ENCODE measurements at regions not wholly inside any gene's neighbourhood (a gene's known extent, or its start where the extent isn't known, plus 50 kb on each side); places are given as distances from the start of the nearest gene placed in this dataset.

DNA sequence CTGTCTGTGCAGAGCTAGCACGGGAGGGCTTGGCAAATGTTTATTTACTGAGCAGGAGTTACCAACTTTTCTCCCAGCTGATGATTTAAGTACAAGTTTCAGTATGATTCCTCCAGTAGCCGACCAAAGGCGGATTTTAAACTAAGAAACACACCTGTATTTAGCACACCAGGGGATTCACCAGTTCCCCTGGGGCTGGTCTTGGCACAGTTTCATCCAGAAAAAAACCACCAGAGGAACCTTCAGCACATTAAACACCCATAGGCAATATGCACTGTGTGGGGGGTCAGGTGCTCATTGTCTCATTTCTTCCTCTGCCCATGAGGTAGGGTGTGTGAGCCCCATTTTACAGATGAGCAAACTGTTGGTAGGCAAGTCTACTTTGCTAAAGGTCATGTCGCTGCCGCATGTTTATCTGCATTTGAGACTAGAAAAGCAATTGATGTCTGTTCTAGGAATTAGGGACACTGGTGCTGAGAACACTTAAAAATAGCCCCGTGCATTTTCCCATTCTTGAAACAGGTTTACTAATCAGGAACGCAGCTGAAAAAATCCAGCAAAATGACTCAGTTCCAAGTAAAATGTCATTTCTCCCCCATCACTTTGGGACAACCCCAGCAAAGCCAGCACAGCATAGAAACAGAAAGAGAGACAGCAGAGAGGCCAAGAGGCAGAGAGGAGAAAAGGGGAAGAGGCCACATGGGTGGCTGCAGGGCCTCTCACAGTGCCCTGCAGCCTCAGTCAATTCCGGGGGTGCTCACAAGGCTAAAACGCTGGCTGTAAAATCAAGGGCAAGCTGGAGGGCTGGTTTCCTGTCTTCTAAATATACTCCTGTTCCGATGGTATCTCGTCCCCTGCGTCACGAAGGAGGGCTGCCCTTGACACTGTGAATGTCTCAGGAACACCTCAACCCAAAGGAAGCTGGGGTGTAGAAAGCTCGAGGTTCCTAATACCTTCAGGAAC lies 166.8 kb upstream of the ID2 start:
- Histone ChIP-seq H3K36me3 (ENCODE audit: control insufficient read depth, insufficient read depth, low read length) (peaks cover 4% of the 10 kb centered on the region), H3K9ac (ENCODE audit: low read depth, low read length) (no peak overlapping the region), H3K4me1 (ENCODE audit: control insufficient read depth, insufficient read depth, low read length) (no peaks in the 10 kb centered on the region), H3K9me3 (ENCODE audit: control insufficient read depth, insufficient read depth, low read length) (no peaks in the 10 kb centered on the region), H3K4me3 (ENCODE audit: low read depth, low read length) (no peak overlapping the region), H3K27me3 (ENCODE audit: control insufficient read depth, insufficient read depth, low read length) (no peaks in the 10 kb centered on the region)

DNA sequence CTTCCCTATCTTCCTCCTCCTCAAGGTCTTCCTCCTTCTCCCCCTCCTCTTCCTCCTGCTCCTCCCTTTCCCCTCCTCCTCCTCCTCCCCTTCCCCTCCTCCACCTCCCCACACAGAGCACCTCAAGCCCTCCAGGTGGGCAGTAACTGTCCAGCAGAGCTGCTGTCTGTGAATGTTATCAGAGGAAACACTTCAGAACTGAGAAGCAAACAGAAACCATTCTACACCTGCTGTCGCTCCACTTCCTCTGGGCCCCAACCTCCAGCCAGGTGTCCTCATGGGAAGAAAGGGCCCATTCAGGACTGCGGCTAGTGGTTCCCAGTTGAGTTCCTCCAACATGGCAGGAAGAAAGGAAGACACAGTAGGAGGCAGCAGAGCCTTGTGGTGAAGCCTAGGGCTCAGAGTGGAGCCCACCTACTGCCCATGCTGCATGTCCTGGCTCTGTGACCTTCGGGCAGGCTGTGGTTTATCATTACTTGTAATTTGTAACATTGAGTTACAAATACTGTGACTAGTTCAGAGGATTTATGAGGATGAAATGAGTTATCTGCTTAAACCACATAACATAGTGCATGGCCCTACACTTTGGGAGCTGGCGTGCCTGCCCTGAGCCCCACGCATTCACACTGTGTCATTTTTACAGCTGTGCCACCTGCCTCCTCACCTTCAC lies 165.9 kb upstream of the ID2 start:
- H3K4me1 ChIP-seq (ENCODE audit: control insufficient read depth, insufficient read depth, low read length) = no peaks in the 10 kb centered on the region
- H3K4me3 ChIP-seq (ENCODE audit: low read depth, low read length) = no peak overlapping the region
- H3K9ac ChIP-seq (ENCODE audit: low read depth, low read length) = no peak overlapping the region
- H3K36me3 ChIP-seq (ENCODE audit: control insufficient read depth, insufficient read depth, low read length) = peaks cover 4% of the 10 kb centered on the region
- H3K27me3 ChIP-seq (ENCODE audit: control insufficient read depth, insufficient read depth, low read length) = no peaks in the 10 kb centered on the region
- H3K9me3 ChIP-seq (ENCODE audit: control insufficient read depth, insufficient read depth, low read length) = no peaks in the 10 kb centered on the region

DNA sequence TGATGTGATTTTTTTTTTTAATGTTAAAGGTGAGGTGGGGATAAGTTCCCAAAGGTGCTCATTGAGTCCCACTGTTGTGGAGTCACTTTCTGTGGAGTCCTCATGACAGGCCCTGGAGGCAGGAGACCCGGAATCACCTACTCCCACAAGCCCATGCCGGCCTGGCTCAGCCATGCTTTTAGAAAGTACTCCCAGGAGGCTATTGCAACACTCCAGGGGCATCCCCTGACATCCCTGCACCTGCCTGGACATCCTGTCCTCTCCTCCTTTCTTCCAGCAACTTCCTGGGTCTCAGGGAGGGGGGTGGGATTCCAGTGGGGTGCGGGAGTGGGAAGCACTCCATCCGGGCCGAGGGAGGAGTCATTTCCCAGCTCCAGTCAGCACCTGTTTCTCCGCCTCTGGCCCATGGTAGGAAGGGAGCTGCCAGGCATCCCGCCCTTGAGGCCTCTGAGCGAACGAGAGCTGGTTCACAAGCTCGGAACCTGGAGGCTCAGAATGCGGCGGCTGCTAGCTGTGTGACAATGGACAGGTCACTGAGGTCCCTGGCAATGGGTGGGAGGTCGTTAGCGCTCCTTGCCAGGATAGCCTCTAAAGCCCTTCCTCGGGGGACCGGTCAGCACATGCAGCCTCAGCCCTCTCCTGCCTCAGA lies 163.9 kb upstream of the ID2 start:
- Histone ChIP-seq H3K27me3 (ENCODE audit: control insufficient read depth, insufficient read depth, low read length) (no peaks in the 10 kb centered on the region), H3K4me3 (ENCODE audit: low read depth, low read length) (no peak overlapping the region), H3K9ac (ENCODE audit: low read depth, low read length) (no peak overlapping the region), H3K36me3 (ENCODE audit: control insufficient read depth, insufficient read depth, low read length) (peaks cover 4% of the 10 kb centered on the region), H3K4me1 (ENCODE audit: control insufficient read depth, insufficient read depth, low read length) (no peaks in the 10 kb centered on the region), H3K9me3 (ENCODE audit: control insufficient read depth, insufficient read depth, low read length) (no peaks in the 10 kb centered on the region)

DNA sequence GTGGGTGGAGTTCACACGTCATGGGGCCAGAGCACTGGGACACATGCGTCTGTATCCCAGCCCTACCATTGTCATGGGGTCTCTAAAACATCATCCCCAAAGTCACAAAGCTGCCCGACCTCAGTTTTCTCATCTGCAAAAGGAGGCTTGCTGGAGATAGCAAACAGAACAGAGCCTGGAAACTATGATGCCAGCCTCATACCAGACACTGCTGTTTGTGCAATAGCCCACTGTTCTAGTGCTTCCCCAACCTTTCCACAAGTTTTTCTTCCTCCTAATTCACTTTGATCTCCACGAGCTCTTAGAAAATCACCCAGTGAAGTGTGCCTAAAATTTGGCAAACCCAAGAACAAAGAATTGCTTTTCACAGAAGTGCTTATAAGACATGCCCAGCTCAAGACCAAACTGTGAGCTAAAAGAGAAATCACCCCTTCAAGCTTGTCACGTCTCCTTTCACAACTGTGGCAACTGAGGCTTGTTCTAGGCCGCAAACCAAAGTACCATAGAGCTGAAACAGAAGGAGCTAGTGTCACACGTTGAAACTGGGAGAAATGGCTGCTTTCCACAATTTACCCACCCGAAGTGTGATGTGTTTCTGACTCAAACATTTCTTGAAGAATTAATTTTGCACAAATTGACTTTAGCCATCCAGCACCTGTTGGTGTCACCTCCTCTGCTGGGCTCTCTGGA lies 162.7 kb upstream of the ID2 start:
- H3K4me3 ChIP-seq (ENCODE audit: low read depth, low read length) = no peak overlapping the region
- no peaks in the 10 kb centered on the region for H3K9me3 ChIP-seq (ENCODE audit: control insufficient read depth, insufficient read depth, low read length)
- H3K27me3 ChIP-seq (ENCODE audit: control insufficient read depth, insufficient read depth, low read length) = no peaks in the 10 kb centered on the region
- H3K4me1 ChIP-seq (ENCODE audit: control insufficient read depth, insufficient read depth, low read length) = no peaks in the 10 kb centered on the region
- peaks cover 4% of the 10 kb centered on the region for H3K36me3 ChIP-seq (ENCODE audit: control insufficient read depth, insufficient read depth, low read length)
- H3K9ac ChIP-seq (ENCODE audit: low read depth, low read length) = no peak overlapping the region

DNA sequence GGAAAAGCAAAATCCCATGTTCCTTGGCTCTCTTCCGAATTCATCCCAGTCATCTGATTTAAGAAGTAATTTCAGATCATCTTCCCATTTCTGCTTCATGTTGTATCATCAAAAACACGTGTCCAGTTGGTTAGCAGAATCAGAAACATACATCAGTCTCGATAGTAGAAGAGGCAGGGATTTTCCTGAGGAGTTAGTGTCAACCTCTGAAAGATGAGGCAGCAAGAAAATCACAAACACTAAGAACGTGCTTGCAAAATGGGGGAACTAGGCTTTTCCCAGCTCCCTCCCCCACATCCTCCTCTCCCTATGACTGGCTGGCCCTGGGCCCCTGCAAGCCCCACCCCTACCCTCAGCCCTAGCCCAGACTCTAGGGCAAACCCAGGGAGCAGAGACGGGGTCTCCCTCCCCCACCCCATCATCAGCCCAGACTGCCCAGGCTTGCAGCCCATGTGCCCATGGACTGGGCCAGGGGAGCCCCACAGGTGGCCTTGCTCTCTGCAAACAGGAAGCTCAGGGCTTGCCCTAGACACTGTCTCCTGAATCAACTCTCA lies 161.0 kb upstream of the ID2 start:
- no peaks in the 10 kb centered on the region for H3K27me3 ChIP-seq (ENCODE audit: control insufficient read depth, insufficient read depth, low read length)
- H3K36me3 ChIP-seq (ENCODE audit: control insufficient read depth, insufficient read depth, low read length) = no peaks in the 10 kb centered on the region
- no peak overlapping the region for H3K4me3 ChIP-seq (ENCODE audit: low read depth, low read length)
- H3K9ac ChIP-seq (ENCODE audit: low read depth, low read length) = no peak overlapping the region
- H3K4me1 ChIP-seq (ENCODE audit: control insufficient read depth, insufficient read depth, low read length) = peaks cover 5% of the 10 kb centered on the region
- no peaks in the 10 kb centered on the region for H3K9me3 ChIP-seq (ENCODE audit: control insufficient read depth, insufficient read depth, low read length)

DNA sequence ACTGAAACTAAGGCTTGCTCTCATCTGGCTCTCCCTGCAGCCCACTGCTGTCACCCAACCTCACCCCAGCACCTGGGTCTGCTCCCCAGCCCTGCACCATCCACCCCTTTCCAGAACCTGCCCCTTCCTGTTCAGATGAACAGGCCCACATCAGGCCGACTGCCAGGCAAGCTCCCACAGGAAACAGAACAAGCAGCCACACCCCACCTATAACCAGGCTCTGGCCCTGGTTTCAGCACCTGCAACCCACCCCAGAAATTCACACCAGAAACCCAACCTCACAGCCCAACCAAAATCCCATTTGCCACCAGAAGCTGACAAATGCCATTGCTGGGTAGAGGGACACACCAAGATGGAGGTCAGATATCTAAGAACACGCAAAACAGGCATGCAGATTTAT lies 159.2 kb upstream of the ID2 start:
- Histone ChIP-seq H3K4me1 (ENCODE audit: control insufficient read depth, insufficient read depth, low read length) (peaks cover 9% of the 10 kb centered on the region), H3K4me3 (ENCODE audit: low read depth, low read length) (no peak overlapping the region), H3K9me3 (ENCODE audit: control insufficient read depth, insufficient read depth, low read length) (no peaks in the 10 kb centered on the region), H3K36me3 (ENCODE audit: control insufficient read depth, insufficient read depth, low read length) (no peaks in the 10 kb centered on the region), H3K27me3 (ENCODE audit: control insufficient read depth, insufficient read depth, low read length) (no peaks in the 10 kb centered on the region), H3K9ac (ENCODE audit: low read depth, low read length) (no peak overlapping the region)

DNA sequence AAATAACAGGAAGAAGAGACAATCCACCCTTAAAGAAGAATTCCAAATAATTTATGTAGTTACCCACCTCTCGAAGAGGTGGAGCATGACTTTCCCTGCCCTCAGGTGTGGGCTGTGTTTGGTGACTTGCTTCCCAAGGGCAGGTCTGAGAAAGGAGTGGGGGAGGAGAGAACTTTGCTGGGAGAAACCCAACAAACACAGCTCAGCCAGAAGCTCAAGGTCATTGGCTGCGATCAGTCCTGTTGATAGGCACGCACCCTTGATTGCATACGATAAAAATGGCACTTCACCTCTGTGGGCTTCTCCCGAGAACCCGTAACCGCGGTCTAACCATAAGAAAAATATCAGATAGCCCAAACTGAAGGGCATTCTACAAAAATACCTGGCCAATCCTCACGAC lies 157.5 kb upstream of the ID2 start:
- Histone ChIP-seq H3K9me3 (ENCODE audit: control insufficient read depth, insufficient read depth, low read length) (no peaks in the 10 kb centered on the region), H3K9ac (ENCODE audit: low read depth, low read length) (no peak overlapping the region), H3K27me3 (ENCODE audit: control insufficient read depth, insufficient read depth, low read length) (no peaks in the 10 kb centered on the region), H3K4me1 (ENCODE audit: control insufficient read depth, insufficient read depth, low read length) (peaks cover 9% of the 10 kb centered on the region), H3K36me3 (ENCODE audit: control insufficient read depth, insufficient read depth, low read length) (no peaks in the 10 kb centered on the region), H3K4me3 (ENCODE audit: low read depth, low read length) (no peak overlapping the region)

DNA sequence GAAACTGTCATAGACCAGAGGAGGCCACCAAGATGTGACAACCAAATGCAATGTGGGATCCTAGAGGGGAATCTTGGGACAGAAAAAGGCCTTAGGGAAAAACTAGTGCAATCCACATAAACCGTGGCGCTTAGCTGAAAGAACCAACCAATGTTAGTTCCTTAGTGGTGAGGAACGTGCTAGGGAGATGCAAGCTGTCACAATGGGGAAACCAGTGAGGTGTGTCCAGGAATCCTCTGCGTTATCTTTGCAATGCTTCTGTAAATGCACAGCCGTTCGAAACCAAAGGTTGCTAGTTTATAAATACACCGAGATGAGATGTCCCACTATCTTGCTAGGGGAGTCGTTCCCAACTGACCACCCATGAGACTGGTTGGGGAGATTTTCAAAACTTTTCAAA lies 157.0 kb upstream of the ID2 start:
- no peak overlapping the region for H3K9ac ChIP-seq (ENCODE audit: low read depth, low read length)
- no peaks in the 10 kb centered on the region for H3K9me3 ChIP-seq (ENCODE audit: control insufficient read depth, insufficient read depth, low read length)
- H3K36me3 ChIP-seq (ENCODE audit: control insufficient read depth, insufficient read depth, low read length) = no peaks in the 10 kb centered on the region
- no peaks in the 10 kb centered on the region for H3K27me3 ChIP-seq (ENCODE audit: control insufficient read depth, insufficient read depth, low read length)
- no peak overlapping the region for H3K4me3 ChIP-seq (ENCODE audit: low read depth, low read length)
- H3K4me1 ChIP-seq (ENCODE audit: control insufficient read depth, insufficient read depth, low read length) = peaks cover 9% of the 10 kb centered on the region

DNA sequence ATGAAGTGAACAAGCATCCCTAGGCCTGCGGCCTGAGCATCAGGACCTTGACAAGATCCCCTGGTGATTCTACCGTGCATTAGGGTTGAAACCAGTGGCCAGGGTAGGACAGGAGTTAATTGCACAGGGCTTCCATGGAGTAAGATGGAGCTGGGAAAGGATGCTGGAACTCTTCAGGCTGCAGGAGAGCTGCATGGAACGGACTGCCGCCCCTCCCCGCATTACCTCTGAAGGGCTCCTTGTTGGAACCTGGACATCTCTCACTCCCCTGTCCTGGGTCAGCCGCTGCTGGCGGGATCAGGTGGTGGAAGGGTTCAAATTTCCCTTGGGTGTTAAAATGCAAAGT lies 156.6 kb upstream of the ID2 start:
- Histone ChIP-seq H3K9ac (ENCODE audit: low read depth, low read length) (no peak overlapping the region), H3K4me3 (ENCODE audit: low read depth, low read length) (no peak overlapping the region), H3K9me3 (ENCODE audit: control insufficient read depth, insufficient read depth, low read length) (no peaks in the 10 kb centered on the region), H3K36me3 (ENCODE audit: control insufficient read depth, insufficient read depth, low read length) (no peaks in the 10 kb centered on the region), H3K27me3 (ENCODE audit: control insufficient read depth, insufficient read depth, low read length) (no peaks in the 10 kb centered on the region), H3K4me1 (ENCODE audit: control insufficient read depth, insufficient read depth, low read length) (peaks cover 9% of the 10 kb centered on the region)

DNA sequence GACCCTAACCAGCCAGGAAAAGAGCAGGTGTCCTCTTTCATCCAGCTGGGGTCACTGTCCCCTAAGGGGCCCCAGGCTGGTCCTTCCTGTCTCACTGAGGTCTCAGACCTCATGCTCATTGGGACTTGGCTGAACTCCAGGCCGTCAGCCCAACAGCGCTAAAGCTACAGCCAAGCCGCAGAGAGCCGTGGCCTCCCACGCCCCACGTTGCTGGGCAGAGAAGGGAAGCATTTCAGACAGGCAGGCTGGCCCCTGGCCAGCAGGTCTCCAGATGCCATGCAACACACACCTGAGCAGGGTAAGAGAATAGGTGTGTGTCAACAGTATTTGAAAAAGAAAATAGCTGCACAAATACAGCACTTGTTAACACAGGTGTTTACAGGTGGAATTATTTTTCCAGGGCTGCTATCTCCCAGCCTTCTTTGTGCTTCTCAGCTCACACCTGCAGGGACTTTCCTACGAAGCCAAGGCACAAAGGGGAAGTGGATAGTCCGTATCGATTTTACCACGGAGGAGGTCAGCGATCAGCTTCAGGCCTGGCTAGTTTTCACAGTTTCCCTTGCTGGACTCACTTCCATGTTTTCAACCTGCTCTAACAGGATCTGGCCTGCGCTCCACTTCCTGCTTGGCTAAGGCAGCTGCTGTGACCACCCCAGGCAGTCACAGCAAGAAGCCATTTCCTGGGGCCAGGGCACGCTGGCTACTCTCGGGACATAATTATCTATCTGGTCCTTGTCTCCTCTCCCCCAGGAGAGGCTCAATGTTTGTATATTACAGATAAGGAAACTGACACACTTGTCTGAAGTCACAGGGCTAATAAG lies 156.1 kb upstream of the ID2 start:
- H3K4me3 ChIP-seq (ENCODE audit: low read depth, low read length) = no peak overlapping the region
- H3K9me3 ChIP-seq (ENCODE audit: control insufficient read depth, insufficient read depth, low read length) = no peaks in the 10 kb centered on the region
- H3K27me3 ChIP-seq (ENCODE audit: control insufficient read depth, insufficient read depth, low read length) = no peaks in the 10 kb centered on the region
- H3K36me3 ChIP-seq (ENCODE audit: control insufficient read depth, insufficient read depth, low read length) = no peaks in the 10 kb centered on the region
- peaks cover 9% of the 10 kb centered on the region for H3K4me1 ChIP-seq (ENCODE audit: control insufficient read depth, insufficient read depth, low read length)
- no peak overlapping the region for H3K9ac ChIP-seq (ENCODE audit: low read depth, low read length)

DNA sequence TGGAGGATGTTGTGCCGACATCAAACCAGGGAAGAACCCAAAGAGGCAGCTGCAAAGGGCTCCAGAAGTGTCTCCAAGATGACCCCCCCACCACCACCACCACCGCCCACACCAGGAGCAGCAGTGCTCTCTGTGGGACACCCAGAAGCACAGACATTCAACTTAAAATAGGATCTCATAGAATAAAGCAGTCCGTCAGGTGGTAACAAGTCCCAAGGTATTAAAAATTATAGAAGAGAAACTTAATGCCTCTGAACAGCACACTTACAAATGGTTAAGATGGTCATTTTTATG lies 155.5 kb upstream of the ID2 start:
- peaks cover 9% of the 10 kb centered on the region for H3K4me1 ChIP-seq (ENCODE audit: control insufficient read depth, insufficient read depth, low read length)
- H3K9me3 ChIP-seq (ENCODE audit: control insufficient read depth, insufficient read depth, low read length) = no peaks in the 10 kb centered on the region
- H3K9ac ChIP-seq (ENCODE audit: low read depth, low read length) = no peak overlapping the region
- H3K36me3 ChIP-seq (ENCODE audit: control insufficient read depth, insufficient read depth, low read length) = no peaks in the 10 kb centered on the region
- H3K4me3 ChIP-seq (ENCODE audit: low read depth, low read length) = no peak overlapping the region
- H3K27me3 ChIP-seq (ENCODE audit: control insufficient read depth, insufficient read depth, low read length) = no peaks in the 10 kb centered on the region
